ENCODE measurements at regions not wholly inside any gene's neighbourhood (a gene's known extent, or its start where the extent isn't known, plus 50 kb on each side); places are given as distances from the start of the nearest gene placed in this dataset.

- no peak overlapping the region for H3K56ac ChIP-seq (ENCODE audit: extremely low read depth, insufficient read depth, low read length)
- no peak overlapping the region for H2BK20ac ChIP-seq (ENCODE audit: low read depth, low read length)
- ATAC-seq (ENCODE audit: low read depth) (no peak), DNase-seq (no peak)
- H4K20me1 ChIP-seq (ENCODE audit: insufficient read depth, low read length): no peaks in the 10 kb centered on the region
- H3K4me2 ChIP-seq (ENCODE audit: low read depth, low read length): no peak overlapping the region
- no peak overlapping the region for H2AK9ac ChIP-seq (replicated peaks; ENCODE audit: low read depth, low read length, poor library complexity)
- no peaks in the 10 kb centered on the region for H3K79me1 ChIP-seq (ENCODE audit: low read depth in 1 of 2, low read length in 2 of 2)
- no peak overlapping the region for H2AFZ ChIP-seq (replicated peaks; ENCODE audit: low read length, poor library complexity)
- intact Hi-C loops (cut with micrococcal nuclease): no loop called here
- no peak overlapping the region for H3K4ac ChIP-seq (ENCODE audit: low read depth, low read length)
- in situ Hi-C loops (cut with MboI; ENCODE audit: low sequenced_read_pairs): no loop called here
- H3K9ac ChIP-seq (ENCODE audit: low read depth, low read length): no peak overlapping the region
- 0 out of 2 replicates have a peak, but pooled peaks cover 1% of the 10 kb centered on the region for H3K9me3 ChIP-seq (ENCODE audit: control insufficient read depth, insufficient read depth, low read length)
- no CpG with 5 or more reads among the region's 1 CpG for WGBS, 2 experiments (ENCODE audit: extremely low coverage in 2 of 2, insufficient read length in 1 of 2)
- no peaks in the 10 kb centered on the region for H3K4me1 ChIP-seq (ENCODE audit: control insufficient read depth, insufficient read depth, low read length)
- H4K91ac ChIP-seq (ENCODE audit: insufficient read depth, low read depth, low read length): no peak overlapping the region
- H3K27ac ChIP-seq (ENCODE audit: insufficient read depth, low read length): no peak overlapping the region
- BruUV-seq (replicated peaks): no TSS peak
- no peak overlapping the region for H4K5ac ChIP-seq (ENCODE audit: low read depth, low read length)
- dilution Hi-C loops (cut with HindIII; ENCODE audit: low sequenced_read_pairs, unreplicated experiment): no loop called here
- no peak overlapping the region for H3K23ac ChIP-seq (ENCODE audit: low read depth, low read length)
- H3K36me3 ChIP-seq (ENCODE audit: control insufficient read depth, insufficient read depth, low read length): no peaks in the 10 kb centered on the region
- TF ChIP-seq RAD21 (IDR thresholded peaks at IDR 0.05; ENCODE audit: low read length) (no peak), MAFK (IDR thresholded peaks at IDR 0.05; ENCODE audit: low read depth, low read length) (peak; percentile 96)
- no peaks in the 10 kb centered on the region for H3K9me1 ChIP-seq (ENCODE audit: insufficient read depth, low read length)
- H2AK5ac ChIP-seq (ENCODE audit: low read depth, low read length): no peak overlapping the region
- no peak overlapping the region for H2BK15ac ChIP-seq (ENCODE audit: low read depth, low read length)
- H3K4me3 ChIP-seq (ENCODE audit: insufficient read depth, low read depth, low read length): no peak overlapping the region
- no peaks in the 10 kb centered on the region for H3K27me3 ChIP-seq (ENCODE audit: control insufficient read depth, insufficient read depth, low read length)
- ChIA-PET POLR2A (ENCODE audit: unreplicated experiment) (no interaction called here), CTCF (no interaction called here)
- H3K18ac ChIP-seq (ENCODE audit: low read depth, low read length): no peak overlapping the region
- no peak overlapping the region for H2BK5ac ChIP-seq (ENCODE audit: low read depth, low read length, poor library complexity, severe bottlenecking)
- H3K14ac ChIP-seq (replicated peaks; ENCODE audit: low read depth, low read length): no peak overlapping the region
- H4K8ac ChIP-seq (ENCODE audit: low read depth in 2 of 2, low read length in 2 of 2): no peak overlapping the region
- no peak overlapping the region for H2BK120ac ChIP-seq (ENCODE audit: low read depth, low read length)
Measured at GRCh38 chr2:185640588-185640987, 98.0 kb upstream of the FSIP2 start.

Measured in IMR-90 (cell line).